Activated T-cell treated with anti-CD3 and anti-CD28 coated beads for 4 hours (primary cell): ENCODE measurements at regions not wholly inside any gene's neighbourhood (a gene's known extent, or its start where the extent isn't known, plus 50 kb on each side); places are given as distances from the start of the nearest gene placed in this dataset.

Experiments used
- DNase-seq: peaks from one replicate; pipeline ENCODE4 v3.0.0-alpha.2; 2020

GRCh38 chr17:79263191-79263590 is 188.6 kb downstream of the ENGASE start:
- no peak for DNase-seq

GRCh38 chr17:79262624-79263023 is 188.0 kb downstream of the ENGASE start:
- no peak for DNase-seq

GRCh38 chr17:79261355-79262072 is 186.9 kb downstream of the ENGASE start:
- no peak for DNase-seq

- no peak for DNase-seq
These were observed 184.2 kb downstream of the ENGASE start for GRCh38 chr17:79258843-79259242.

GRCh38 chr17:79258041-79258440 is 183.4 kb downstream of the ENGASE start:
- no peak for DNase-seq

- no peak for DNase-seq
These were observed 181.4 kb downstream of the ENGASE start for GRCh38 chr17:79255926-79256585.

- DNase-seq: no peak
These were observed 180.8 kb downstream of the ENGASE start for GRCh38 chr17:79255456-79255855.

GRCh38 chr17:79255046-79255445 is 180.4 kb downstream of the ENGASE start:
- DNase-seq: no peak

- DNase-seq: no peak
These were observed 178.3 kb downstream of the ENGASE start for GRCh38 chr17:79252886-79253285.

GRCh38 chr17:79251824-79252223 is 177.2 kb downstream of the ENGASE start:
- no peak for DNase-seq

GRCh38 chr17:79249929-79250521 is 175.4 kb downstream of the ENGASE start:
- no peak for DNase-seq

GRCh38 chr17:79248843-79249493 is 174.3 kb downstream of the ENGASE start:
- DNase-seq: no peak

GRCh38 chr17:79246225-79247190 is 171.9 kb downstream of the ENGASE start:
- no peak for DNase-seq

- DNase-seq: no peak
These were observed 170.0 kb downstream of the ENGASE start for GRCh38 chr17:79244665-79245064.

GRCh38 chr17:79243996-79244395 is 169.4 kb downstream of the ENGASE start:
- no peak for DNase-seq

- no peak for DNase-seq
These were observed 169.0 kb downstream of the ENGASE start for GRCh38 chr17:79243603-79243990.

GRCh38 chr17:79242873-79243602 is 168.4 kb downstream of the ENGASE start:
- no peak for DNase-seq

GRCh38 chr17:79242393-79242792 is 167.8 kb downstream of the ENGASE start:
- no peak for DNase-seq

GRCh38 chr17:79241616-79242015 is 167.0 kb downstream of the ENGASE start:
- DNase-seq: no peak

- DNase-seq: no peak
These were observed 164.6 kb downstream of the ENGASE start for GRCh38 chr17:79239205-79239604.

GRCh38 chr17:79237448-79238053 is 162.9 kb downstream of the ENGASE start:
- no peak for DNase-seq
